Body of pancreas (tissue), 4 donors: ENCODE measurements at regions not wholly inside any gene's neighbourhood (a gene's known extent, or its start where the extent isn't known, plus 50 kb on each side); places are given as distances from the start of the nearest gene placed in this dataset.

ENCODE experiments used
- ATAC-seq: fragments of 150-250 bp; one replicate; pipeline ENCODE4 v1.9.1; 2016
- DNase-seq, 4 donors: peaks; one replicate each; pipeline ENCODE4 v3.0.0-alpha.2; 2019
- H3K27ac ChIP-seq, 4 donors: fragments of 200-600 bp; sonication (generic); 1 replicate in 3 of 4; 2 replicates in 1 of 4; pipeline versions ENCODE4 v1.5.1 to v1.6.1; 2016 to 2019; ENCODE audit warnings: mild to moderate bottlenecking in 1 of 4, mixed read lengths in 1 of 4, moderate library complexity in 1 of 4
- H3K27me3 ChIP-seq, 2 donors: fragments of 200-600 bp; sonication (generic); one replicate each; pipeline ENCODE4 v1.6.0; 2016; ENCODE audit warnings: mild to moderate bottlenecking in 1 of 2
- H3K36me3 ChIP-seq, 2 donors: fragments of 200-600 bp; sonication (generic); replicated peaks in 1 of 2; 2 replicates each; pipeline ENCODE4 v1.5.1; 2016; ENCODE audit warnings: low read depth in 2 of 2; ENCODE audit not compliant: insufficient read depth in 1 of 2
- H3K4me1 ChIP-seq: fragments of 200-600 bp; sonication (generic); one replicate; pipeline ENCODE4 v1.6.0; 2016
- H3K4me3 ChIP-seq, 2 donors: fragments of 200-600 bp; sonication (generic); 1 replicate in 1 of 2; 2 replicates in 1 of 2; pipeline ENCODE4 v1.5.1; 2016 to 2019
- H3K9me3 ChIP-seq, 3 donors: fragments of 200-600 bp; sonication (generic); 1 replicate in 2 of 3; 2 replicates in 1 of 3; pipeline ENCODE4 v1.5.1; 2016
- POLR2A ChIP-seq, 3 donors: fragments of 450-650 bp; IDR thresholded peaks; one replicate each; pipeline ENCODE4 v1.6.1; 2016; ENCODE audit warnings: antibody characterized with exemption in 3 of 3, mild to moderate bottlenecking in 2 of 3
- WGBS, 2 donors: methylation state at CpG; one replicate each; pipeline ENCODE4 v1.1.5; 2017; 5-methylcytosine and 5-hydroxymethylcytosine counted together
- intact Hi-C: fragments of 100-400 bp; cut with DNase I; formaldehyde crosslinking; loops from one replicate; pipeline ENCODE4 v1.15.1; 2023
- TF ChIP-seq, protein P1 (sequence below), 7 experiments: fragments of 450-650 bp in 4 of 7; fragments of 200-600 bp in 3 of 7; sonication (generic) in 3 of 7; IDR thresholded peaks; one replicate each; pipeline ENCODE4 v1.5.1; 2016 to 2019; ENCODE audit warnings: antibody characterized with exemption in 7 of 7

DNA sequence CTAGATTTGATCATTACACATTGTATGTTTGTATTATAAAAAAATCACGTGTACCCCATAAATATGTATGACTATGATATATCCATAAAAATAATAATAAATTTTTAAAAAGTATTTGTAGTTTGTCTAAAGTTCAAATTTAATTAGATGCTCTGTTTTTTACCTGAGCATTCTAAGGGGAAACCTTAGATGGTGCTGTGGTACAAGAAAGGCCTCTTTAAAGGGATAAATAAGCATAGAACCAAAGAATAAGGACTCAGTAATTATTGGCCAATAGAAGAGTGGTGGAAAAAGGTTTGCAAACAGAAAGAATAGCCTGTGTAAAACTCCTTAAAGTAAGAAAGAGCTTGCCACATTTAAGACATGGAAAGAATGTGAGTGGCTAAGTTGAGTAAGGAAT, 580.1 kb upstream of the SEL1L start:
- DNase-seq (no peak), ATAC-seq (no peak)
- no peaks in the 10 kb centered on the region for H3K9me3 ChIP-seq
- 49 to 63% methylated on average over 1 of the region's 1 CpG for WGBS, 2 donors
- H3K4me3 ChIP-seq: no peak overlapping the region
- H3K27me3 ChIP-seq: no peaks in the 10 kb centered on the region
- intact Hi-C loops: no loop called here
- no peak overlapping the region for H3K27ac ChIP-seq
- H3K4me1 ChIP-seq: no peaks in the 10 kb centered on the region
- no peak for TF ChIP-seq POLR2A (IDR thresholded peaks at IDR 0.05)
- TF ChIP-seq, protein P1, sequence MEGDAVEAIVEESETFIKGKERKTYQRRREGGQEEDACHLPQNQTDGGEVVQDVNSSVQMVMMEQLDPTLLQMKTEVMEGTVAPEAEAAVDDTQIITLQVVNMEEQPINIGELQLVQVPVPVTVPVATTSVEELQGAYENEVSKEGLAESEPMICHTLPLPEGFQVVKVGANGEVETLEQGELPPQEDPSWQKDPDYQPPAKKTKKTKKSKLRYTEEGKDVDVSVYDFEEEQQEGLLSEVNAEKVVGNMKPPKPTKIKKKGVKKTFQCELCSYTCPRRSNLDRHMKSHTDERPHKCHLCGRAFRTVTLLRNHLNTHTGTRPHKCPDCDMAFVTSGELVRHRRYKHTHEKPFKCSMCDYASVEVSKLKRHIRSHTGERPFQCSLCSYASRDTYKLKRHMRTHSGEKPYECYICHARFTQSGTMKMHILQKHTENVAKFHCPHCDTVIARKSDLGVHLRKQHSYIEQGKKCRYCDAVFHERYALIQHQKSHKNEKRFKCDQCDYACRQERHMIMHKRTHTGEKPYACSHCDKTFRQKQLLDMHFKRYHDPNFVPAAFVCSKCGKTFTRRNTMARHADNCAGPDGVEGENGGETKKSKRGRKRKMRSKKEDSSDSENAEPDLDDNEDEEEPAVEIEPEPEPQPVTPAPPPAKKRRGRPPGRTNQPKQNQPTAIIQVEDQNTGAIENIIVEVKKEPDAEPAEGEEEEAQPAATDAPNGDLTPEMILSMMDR (IDR thresholded peaks at IDR 0.05): peak in 3 of 7 experiments; percentile 20 to 28 (median 24)
- H3K36me3 ChIP-seq: no peaks in the 10 kb centered on the region

DNA sequence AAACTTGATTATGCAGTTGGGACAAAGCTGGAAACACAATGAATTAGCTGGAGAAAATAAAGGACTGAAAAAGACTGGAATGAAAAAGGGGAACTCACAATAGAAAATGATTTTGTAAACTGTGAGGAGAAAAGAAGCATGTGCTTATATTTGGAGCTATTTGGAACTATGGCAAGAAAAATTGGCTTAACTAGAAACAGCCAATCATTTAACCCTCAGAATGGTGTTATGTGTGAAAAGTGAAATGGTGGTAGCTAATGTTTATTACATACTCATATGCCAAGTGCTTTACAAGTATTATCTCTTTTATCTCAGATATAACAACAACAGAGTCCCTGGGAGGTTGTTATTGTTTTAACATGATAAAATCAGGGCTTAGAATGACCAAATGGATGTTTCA, 583.1 kb upstream of the SEL1L start:
- H3K27me3 ChIP-seq: no peaks in the 10 kb centered on the region
- H3K4me1 ChIP-seq: no peaks in the 10 kb centered on the region
- TF ChIP-seq, protein P1 (IDR thresholded peaks at IDR 0.05): no peak
- no peak for TF ChIP-seq POLR2A (IDR thresholded peaks at IDR 0.05)
- no peaks in the 10 kb centered on the region for H3K36me3 ChIP-seq
- intact Hi-C loops: no loop called here
- no peak for DNase-seq
- ATAC-seq: no peak
- no peak overlapping the region for H3K4me3 ChIP-seq
- no peak overlapping the region for H3K27ac ChIP-seq
- no peaks in the 10 kb centered on the region for H3K9me3 ChIP-seq

DNA sequence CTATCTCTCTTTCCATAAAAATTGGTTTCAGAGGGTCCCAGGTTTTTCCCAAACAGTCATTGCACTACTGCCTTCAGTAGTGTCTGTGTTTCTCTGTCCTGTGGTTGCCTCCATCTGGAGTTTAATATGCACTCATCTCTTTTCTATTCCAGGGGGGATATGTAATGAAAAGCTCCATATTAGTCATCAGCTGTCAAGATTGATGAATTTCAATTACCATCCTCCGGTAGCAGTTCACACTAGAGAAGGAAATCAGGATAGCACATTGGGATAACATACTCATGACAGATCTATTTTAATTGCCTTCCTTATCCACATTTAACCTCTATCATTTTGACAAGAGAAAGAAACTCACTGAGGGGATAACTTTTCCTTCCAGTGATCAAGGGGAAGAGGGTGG, 589.0 kb upstream of the SEL1L start:
- TF ChIP-seq, protein P1 (IDR thresholded peaks at IDR 0.05): no peak
- no peak for TF ChIP-seq POLR2A (IDR thresholded peaks at IDR 0.05)
- Histone ChIP-seq H3K36me3 (no peaks in the 10 kb centered on the region), H3K27me3 (no peaks in the 10 kb centered on the region), H3K27ac (no peak overlapping the region), H3K4me1 (peaks cover 10% of the 10 kb centered on the region), H3K9me3 (no peaks in the 10 kb centered on the region), H3K4me3 (no peak overlapping the region)
- no peak for DNase-seq
- intact Hi-C loops: no loop called here
- ATAC-seq: no peak
- whole genome bisulfite sequencing, 2 donors: 79 to 81% methylated on average over 1 of the region's 1 CpG

DNA sequence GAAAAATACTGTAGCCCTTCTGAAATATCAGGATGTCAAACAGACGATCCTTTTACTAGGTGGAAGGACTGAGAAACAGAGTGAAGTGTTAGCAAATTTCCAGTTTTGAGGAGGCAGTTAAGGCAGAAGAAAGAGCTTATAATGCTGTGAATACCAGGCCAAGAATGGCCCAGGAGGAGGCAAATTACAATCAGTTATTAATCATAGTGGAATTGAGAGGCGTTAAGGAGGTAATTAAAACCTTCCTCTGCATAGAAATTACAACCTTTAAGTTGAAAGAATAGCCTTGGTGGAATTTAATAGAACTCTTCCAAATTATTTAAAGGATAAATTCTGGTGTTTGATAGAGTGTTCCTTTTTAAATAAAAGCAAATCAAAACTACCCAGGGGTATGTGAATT, 590.9 kb upstream of the SEL1L start:
- H3K9me3 ChIP-seq: no peaks in the 10 kb centered on the region
- WGBS, 2 donors: 60 to 88% methylated on average over 2 of the region's 2 CpGs
- no peaks in the 10 kb centered on the region for H3K36me3 ChIP-seq
- H3K27ac ChIP-seq: no peak overlapping the region
- TF ChIP-seq POLR2A (IDR thresholded peaks at IDR 0.05): no peak
- TF ChIP-seq, protein P1 (IDR thresholded peaks at IDR 0.05): no peak
- no peaks in the 10 kb centered on the region for H3K27me3 ChIP-seq
- intact Hi-C loops: no loop called here
- peaks cover 10% of the 10 kb centered on the region for H3K4me1 ChIP-seq
- no peak for DNase-seq
- no peak overlapping the region for H3K4me3 ChIP-seq
- no peak for ATAC-seq

DNA sequence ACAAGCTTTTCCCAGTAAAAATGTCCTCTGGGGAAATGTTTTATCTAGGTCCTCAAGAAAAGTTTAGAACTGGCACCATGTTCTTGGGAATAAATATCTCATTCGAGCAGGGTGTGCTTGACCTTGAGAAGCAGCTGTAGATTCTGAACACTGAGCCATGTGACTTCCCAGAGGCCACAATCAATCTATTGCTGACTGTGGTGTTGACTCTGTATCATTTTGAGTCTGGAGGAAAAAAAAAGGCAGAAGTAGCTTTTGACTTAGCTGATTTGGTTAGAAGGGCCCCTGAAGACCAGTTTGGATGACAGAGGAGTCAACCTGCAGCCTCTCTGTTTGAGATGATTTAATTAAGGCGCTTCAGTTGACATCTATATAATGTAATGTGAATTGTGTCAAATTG, 592.4 kb upstream of the SEL1L start:
- DNase-seq: peak; percentile 18 to 59 (median 38)
- no peaks in the 10 kb centered on the region for H3K36me3 ChIP-seq
- H3K4me1 ChIP-seq: peaks cover 10% of the 10 kb centered on the region
- no peaks in the 10 kb centered on the region for H3K9me3 ChIP-seq
- peak; percentile 77 for ATAC-seq
- H3K27ac ChIP-seq: no peak overlapping the region
- TF ChIP-seq POLR2A (IDR thresholded peaks at IDR 0.05): no peak
- TF ChIP-seq, protein P1 (IDR thresholded peaks at IDR 0.05): no peak
- intact Hi-C loops: no loop called here
- no peaks in the 10 kb centered on the region for H3K27me3 ChIP-seq
- 43 to 44% methylated on average over 2 of the region's 2 CpGs for WGBS, 2 donors
- H3K4me3 ChIP-seq: no peak overlapping the region
